Activated naive CD8-positive, alpha-beta T cell treated with anti-CD3 and anti-CD28 coated beads, Interleukin-2, amount 10 ng/mL, durations not matched to agents 7 days and 5 days (primary cell): ENCODE measurements at regions not wholly inside any gene's neighbourhood (a gene's known extent, or its start where the extent isn't known, plus 50 kb on each side); places are given as distances from the start of the nearest gene placed in this dataset.
"Not testable (repeated sequence)": the region's sequence is repeated elsewhere in the genome, so short reads cannot be mapped to it uniquely, and the experiment has no call there.

ENCODE experiments used
- ATAC-seq: fragments of 150-1000 bp; cut with Tn5 transposase; one replicate; pipeline ENCODE4 v1.10.0; 2021; ENCODE audit warnings: low read depth, moderate library complexity
- POLR2A ChIA-PET: fragments of 350-600 bp; sonication (Branson Sonifier 250); formaldehyde crosslinking; loops from one replicate; lab custom pipeline; 2021; ENCODE audit warnings: antibody characterized with exemption; lab: Charles Lee
- DNase-seq: peaks from one replicate; pipeline ENCODE4 v3.0.0; 2021
- H3K27ac Mint-ChIP-seq: one replicate; pipeline ENCODE4 v1.8.0; 2022; ENCODE audit warnings: mild to moderate bottlenecking, mixed read lengths
- H3K27me3 Mint-ChIP-seq: one replicate; pipeline ENCODE4 v1.8.0; 2022; ENCODE audit warnings: mild to moderate bottlenecking, moderate library complexity, mixed read lengths
- H3K36me3 Mint-ChIP-seq: one replicate; pipeline ENCODE4 v1.8.0; 2021; ENCODE audit warnings: mild to moderate bottlenecking, mixed read lengths
- H3K4me1 Mint-ChIP-seq: one replicate; pipeline ENCODE4 v1.8.0; 2021; ENCODE audit warnings: mixed read lengths
- H3K4me3 Mint-ChIP-seq: one replicate; pipeline ENCODE4 v1.8.0; 2022; ENCODE audit warnings: mild to moderate bottlenecking, moderate library complexity, mixed read lengths
- H3K9me3 Mint-ChIP-seq: one replicate; pipeline ENCODE4 v1.8.0; 2021; ENCODE audit warnings: mixed read lengths

DNA sequence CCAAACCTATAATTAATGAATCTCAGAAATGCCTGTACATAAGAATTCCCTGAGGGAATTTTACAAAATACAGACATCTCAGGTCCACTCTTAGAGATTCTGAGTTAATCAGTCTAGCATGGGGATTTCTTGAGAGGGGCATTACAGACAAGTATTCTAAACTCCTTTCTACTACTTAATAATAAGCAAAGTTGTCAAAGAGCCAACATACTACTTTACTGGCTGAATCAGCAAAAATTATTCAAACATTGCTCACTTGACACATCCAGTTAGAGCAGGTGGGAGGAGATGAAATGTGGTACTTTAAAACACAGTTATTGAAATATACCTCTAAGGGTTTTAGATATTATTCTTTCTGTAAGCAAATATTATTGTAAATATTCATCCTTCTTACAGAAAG is 1164.7 kb downstream of the CDY2B start:
- Mint-ChIP-seq H3K36me3 (no peaks in the 10 kb centered on the region), H3K9me3 (no peaks in the 10 kb centered on the region), H3K4me3 (no peak overlapping the region), H3K27me3 (no peaks in the 10 kb centered on the region), H3K27ac (no peak overlapping the region), H3K4me1 (no peaks in the 10 kb centered on the region)
- POLR2A ChIA-PET: no interaction called here
- ATAC-seq (no peak), DNase-seq (no peak)

GRCh38 chrY:16673102-16673787 is 1206.8 kb downstream of the CDY2B start:
- H3K27me3 Mint-ChIP-seq: no peaks in the 10 kb centered on the region
- ATAC-seq (no peak), DNase-seq (no peak)
- H3K27ac Mint-ChIP-seq: no peak overlapping the region
- no peaks in the 10 kb centered on the region for H3K36me3 Mint-ChIP-seq
- no peaks in the 10 kb centered on the region for H3K4me1 Mint-ChIP-seq
- POLR2A ChIA-PET: no interaction called here
- H3K4me3 Mint-ChIP-seq: no peak overlapping the region
- no peaks in the 10 kb centered on the region for H3K9me3 Mint-ChIP-seq

DNA sequence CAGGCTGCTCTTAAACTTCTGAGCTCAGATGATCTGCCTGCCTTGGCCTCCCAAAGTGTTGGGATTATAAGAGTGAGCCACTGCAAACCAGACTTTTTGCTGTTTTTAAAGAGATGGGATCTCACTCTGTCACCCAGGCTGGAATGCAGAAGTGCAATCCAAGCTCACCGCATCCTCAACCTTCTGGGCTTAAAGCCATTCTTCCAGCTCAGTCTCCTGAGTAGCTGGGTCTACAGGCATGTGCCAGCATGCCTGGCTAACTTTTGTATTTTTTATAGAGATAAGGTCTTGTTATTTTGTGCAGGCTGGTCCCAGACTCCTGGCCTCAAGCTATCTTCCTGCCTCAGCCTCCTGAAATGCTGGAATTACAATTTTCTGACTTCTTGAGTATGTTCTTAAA is 1211.6 kb downstream of the CDY2B start:
- ATAC-seq: no peak
- Mint-ChIP-seq H3K4me3 (no peak overlapping the region), H3K4me1 (no peaks in the 10 kb centered on the region), H3K27me3 (no peaks in the 10 kb centered on the region), H3K27ac (no peak overlapping the region), H3K36me3 (no peaks in the 10 kb centered on the region), H3K9me3 (no peaks in the 10 kb centered on the region)
- no peak for DNase-seq
- POLR2A ChIA-PET: no interaction called here

DNA sequence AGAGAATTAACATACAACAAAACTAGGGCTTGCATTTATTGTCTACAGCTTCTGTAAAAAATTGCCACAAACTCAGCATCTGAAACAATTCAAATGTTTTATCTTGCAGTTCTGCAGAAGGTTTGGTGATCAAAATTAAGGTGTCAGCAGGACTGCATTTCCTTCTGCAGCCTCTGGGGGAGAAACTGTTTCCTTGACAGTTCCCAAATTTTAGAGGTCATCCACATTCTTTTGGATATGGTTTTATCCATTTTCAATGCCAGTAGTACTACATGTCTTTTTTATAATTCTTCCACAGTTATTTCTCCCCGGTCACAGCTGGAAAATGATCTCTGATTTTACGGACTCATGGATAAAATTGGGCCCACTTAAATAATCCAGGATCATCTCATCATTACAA is 1217.3 kb downstream of the CDY2B start:
- POLR2A ChIA-PET: no interaction called here
- H3K27ac Mint-ChIP-seq: no peak overlapping the region
- H3K9me3 Mint-ChIP-seq: no peaks in the 10 kb centered on the region

DNA sequence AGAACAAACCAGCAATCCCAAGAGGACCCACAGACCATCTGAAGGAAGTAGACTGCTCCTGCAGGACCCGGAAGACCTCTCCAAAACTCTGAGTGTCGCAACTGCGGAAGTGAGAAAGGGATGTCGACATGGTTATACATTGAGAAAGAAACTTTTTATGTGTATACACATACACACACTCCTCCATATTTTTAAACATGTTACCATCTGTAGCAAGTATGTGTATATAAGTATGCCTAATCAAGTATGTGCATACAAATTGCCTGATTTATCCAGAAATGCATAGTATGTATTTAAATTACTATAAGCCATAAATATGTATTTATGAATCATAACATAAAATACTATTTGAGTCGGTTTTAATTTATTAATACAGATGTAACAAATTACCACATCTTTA is 1220.7 kb downstream of the CDY2B start:
- ATAC-seq (no peak), DNase-seq (no peak)
- POLR2A ChIA-PET: no interaction called here
- Mint-ChIP-seq H3K9me3 (no peaks in the 10 kb centered on the region), H3K4me1 (no peaks in the 10 kb centered on the region), H3K4me3 (no peak overlapping the region), H3K36me3 (no peaks in the 10 kb centered on the region), H3K27ac (no peak overlapping the region), H3K27me3 (no peaks in the 10 kb centered on the region)

More for the DNA sequence above, 1217.3 kb downstream of the CDY2B start:
- Mint-ChIP-seq H3K27me3 (no peaks in the 10 kb centered on the region), H3K4me3 (no peak overlapping the region), H3K4me1 (no peaks in the 10 kb centered on the region), H3K36me3 (no peaks in the 10 kb centered on the region)
- ATAC-seq (no peak), DNase-seq (no peak)

GRCh38 chrY:16653971-16654370 is 1226.0 kb downstream of the CDY2B start:
- POLR2A ChIA-PET: no interaction called here
- ATAC-seq (no peak), DNase-seq (no peak)
- no peaks in the 10 kb centered on the region for H3K4me1 Mint-ChIP-seq
- H3K27me3 Mint-ChIP-seq: no peaks in the 10 kb centered on the region
- H3K27ac Mint-ChIP-seq: no peak overlapping the region
- H3K9me3 Mint-ChIP-seq: peaks cover 2% of the 10 kb centered on the region
- H3K4me3 Mint-ChIP-seq: no peak overlapping the region
- no peaks in the 10 kb centered on the region for H3K36me3 Mint-ChIP-seq

- ATAC-seq (no peak), DNase-seq (no peak)
- no peaks in the 10 kb centered on the region for H3K27me3 Mint-ChIP-seq
- H3K9me3 Mint-ChIP-seq: no peaks in the 10 kb centered on the region
- no peaks in the 10 kb centered on the region for H3K36me3 Mint-ChIP-seq
- no peak overlapping the region for H3K4me3 Mint-ChIP-seq
- no peak overlapping the region for H3K27ac Mint-ChIP-seq
- no peaks in the 10 kb centered on the region for H3K4me1 Mint-ChIP-seq
- POLR2A ChIA-PET: no interaction called here
Observed at GRCh38 chrY:16645991-16646390, 1234.0 kb downstream of the CDY2B start.

DNA sequence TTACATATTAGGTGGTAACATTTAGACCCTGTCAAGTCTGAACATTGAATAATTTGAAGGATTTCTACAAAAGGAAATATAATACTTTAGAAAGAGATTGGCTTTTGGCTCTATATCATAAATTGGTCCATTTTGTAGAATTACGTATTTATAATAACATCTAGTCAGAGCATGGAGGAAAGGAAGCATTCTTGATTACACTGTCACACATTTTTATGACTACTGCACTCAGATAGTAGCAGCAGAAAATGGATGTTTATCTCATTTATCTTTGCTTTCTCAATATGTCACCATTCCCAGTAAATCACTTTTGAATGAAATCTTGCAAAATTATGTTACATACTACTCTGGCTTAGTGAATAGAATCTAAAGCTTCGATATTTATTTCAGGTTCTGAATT is 1234.6 kb downstream of the CDY2B start:
- DNase-seq (no peak), ATAC-seq (no peak)
- no peak overlapping the region for H3K27ac Mint-ChIP-seq
- no peaks in the 10 kb centered on the region for H3K27me3 Mint-ChIP-seq
- H3K4me3 Mint-ChIP-seq: no peak overlapping the region
- POLR2A ChIA-PET: no interaction called here
- H3K36me3 Mint-ChIP-seq: no peaks in the 10 kb centered on the region
- H3K4me1 Mint-ChIP-seq: no peaks in the 10 kb centered on the region
- H3K9me3 Mint-ChIP-seq: no peaks in the 10 kb centered on the region

- H3K27me3 Mint-ChIP-seq: no peaks in the 10 kb centered on the region
- H3K27ac Mint-ChIP-seq: no peak overlapping the region
- no peaks in the 10 kb centered on the region for H3K4me1 Mint-ChIP-seq
- POLR2A ChIA-PET: no interaction called here
- no peaks in the 10 kb centered on the region for H3K9me3 Mint-ChIP-seq
- ATAC-seq (no peak), DNase-seq (no peak)
- H3K36me3 Mint-ChIP-seq: no peaks in the 10 kb centered on the region
- H3K4me3 Mint-ChIP-seq: no peak overlapping the region
Observed at GRCh38 chrY:16644270-16644800, 1235.7 kb downstream of the CDY2B start.

- no peaks in the 10 kb centered on the region for H3K36me3 Mint-ChIP-seq
- H3K27ac Mint-ChIP-seq: no peak overlapping the region
- ATAC-seq (no peak), DNase-seq (no peak)
- no peak overlapping the region for H3K4me3 Mint-ChIP-seq
- POLR2A ChIA-PET: no interaction called here
- H3K27me3 Mint-ChIP-seq: no peaks in the 10 kb centered on the region
- no peaks in the 10 kb centered on the region for H3K4me1 Mint-ChIP-seq
- H3K9me3 Mint-ChIP-seq: no peaks in the 10 kb centered on the region
Observed at GRCh38 chrY:16639777-16640176, 1240.2 kb downstream of the CDY2B start.

DNA sequence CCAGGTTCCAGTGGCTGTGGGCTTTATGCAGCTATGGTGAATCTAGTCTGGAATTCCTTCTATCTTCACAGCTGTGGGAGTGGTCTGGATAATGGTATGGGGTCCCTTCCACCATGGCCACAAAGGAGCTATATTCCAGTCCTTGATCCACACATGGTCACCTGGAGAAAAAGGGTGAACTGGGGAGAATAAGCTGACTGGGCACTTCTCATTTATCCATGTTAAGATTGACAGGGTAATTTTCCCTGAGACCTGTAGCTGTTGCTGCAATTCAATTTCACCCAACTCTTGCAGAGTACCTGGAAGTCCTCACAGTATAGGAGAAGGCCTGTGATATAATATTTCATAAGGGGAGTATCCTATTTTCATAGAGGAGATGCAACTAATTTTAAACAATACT is 1241.3 kb downstream of the CDY2B start:
- POLR2A ChIA-PET, H3K4me1 Mint-ChIP-seq, DNase-seq, H3K9me3 Mint-ChIP-seq, ATAC-seq, H3K36me3 Mint-ChIP-seq, H3K4me3 Mint-ChIP-seq, H3K27me3 Mint-ChIP-seq, H3K27ac Mint-ChIP-seq: not testable (repeated sequence)

GRCh38 chrY:16636254-16636653 is 1243.8 kb downstream of the CDY2B start:
- Mint-ChIP-seq H3K36me3 (no peaks in the 10 kb centered on the region), H3K9me3 (no peaks in the 10 kb centered on the region), H3K4me1 (no peaks in the 10 kb centered on the region), H3K27ac (no peak overlapping the region), H3K27me3 (no peaks in the 10 kb centered on the region), H3K4me3 (no peak overlapping the region)
- no peak for DNase-seq
- ATAC-seq: no peak
- POLR2A ChIA-PET: no interaction called here

DNA sequence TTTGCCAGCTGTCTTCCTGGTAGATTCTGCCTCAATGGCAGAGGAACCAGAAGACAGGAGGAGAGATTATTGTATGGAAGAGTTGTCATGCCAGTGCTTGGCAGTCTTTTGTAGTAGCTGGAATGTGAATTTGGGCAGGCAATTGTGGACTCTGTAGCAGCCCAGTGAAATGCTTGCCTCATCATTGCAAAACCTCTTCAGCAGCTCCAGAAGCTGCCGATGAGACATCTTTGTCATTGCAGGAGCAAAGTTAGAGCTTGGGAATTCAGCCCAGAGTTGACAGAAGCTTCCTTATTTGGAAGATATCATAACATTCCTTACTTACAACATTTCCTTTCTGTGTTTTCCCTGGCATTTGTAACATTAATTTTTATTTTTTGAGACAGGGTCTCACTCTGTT is 1250.9 kb downstream of the CDY2B start:
- no peak for ATAC-seq
- Mint-ChIP-seq H3K27me3 (no peaks in the 10 kb centered on the region), H3K4me1 (no peaks in the 10 kb centered on the region), H3K36me3 (no peaks in the 10 kb centered on the region), H3K9me3 (no peaks in the 10 kb centered on the region), H3K4me3 (no peak overlapping the region), H3K27ac (no peak overlapping the region)
- no peak for DNase-seq
- POLR2A ChIA-PET: no interaction called here

- Mint-ChIP-seq H3K27me3 (no peaks in the 10 kb centered on the region), H3K27ac (no peak overlapping the region), H3K4me1 (no peaks in the 10 kb centered on the region), H3K9me3 (no peaks in the 10 kb centered on the region), H3K36me3 (no peaks in the 10 kb centered on the region), H3K4me3 (no peak overlapping the region)
- POLR2A ChIA-PET: no interaction called here
- no peak for ATAC-seq
- no peak for DNase-seq
Observed at GRCh38 chrY:16627122-16627521, 1252.9 kb downstream of the CDY2B start.
